ENCODE measurements at regions not wholly inside any gene's neighbourhood (a gene's known extent, or its start where the extent isn't known, plus 50 kb on each side); places are given as distances from the start of the nearest gene placed in this dataset.

- TF ChIP-seq CTCF (IDR thresholded peaks at IDR 0.05) (no peak), POLR2AphosphoS5 (IDR thresholded peaks at IDR 0.05) (no peak), EP300 (IDR thresholded peaks at IDR 0.05) (no peak), POLR2A (IDR thresholded peaks at IDR 0.05) (no peak)
Measured at GRCh38 chr20:60804240-60804917, 447.7 kb upstream of the CDH4 start.

Measured in stomach (tissue), 4 donors.